ENCODE measurements at regions not wholly inside any gene's neighbourhood (a gene's known extent, or its start where the extent isn't known, plus 50 kb on each side); places are given as distances from the start of the nearest gene placed in this dataset.

- TF ChIP-seq CTCF (IDR thresholded peaks at IDR 0.05) (no peak), POLR2A (IDR thresholded peaks at IDR 0.05) (no peak), EP300 (IDR thresholded peaks at IDR 0.05) (no peak)
These were observed 152.6 kb upstream of the SLC4A4 start for GRCh38 chr4:71186257-71186565.
